ENCODE measurements at regions not wholly inside any gene's neighbourhood (a gene's known extent, or its start where the extent isn't known, plus 50 kb on each side); places are given as distances from the start of the nearest gene placed in this dataset.

- Histone ChIP-seq H3K9ac (replicated peaks; ENCODE audit: extremely low read depth, insufficient read depth, low read length) (no peak overlapping the region), H3K9me1 (replicated peaks; ENCODE audit: control insufficient read depth, extremely low read depth, insufficient read depth, low read length) (no peaks in the 10 kb centered on the region), H3K4me1 (ENCODE audit: control insufficient read depth, extremely low read depth, insufficient read depth, low read length) (no peaks in the 10 kb centered on the region), H3K79me2 (ENCODE audit: control insufficient read depth, insufficient read depth, low read length) (no peaks in the 10 kb centered on the region), H3K4me2 (ENCODE audit: insufficient read depth, low read length) (no peak overlapping the region), H4K20me1 (replicated peaks; ENCODE audit: control insufficient read depth, extremely low read depth, insufficient read depth, low read length) (no peaks in the 10 kb centered on the region), H3K9me3 (replicated peaks; ENCODE audit: control insufficient read depth, insufficient read depth, low read length) (no peaks in the 10 kb centered on the region), H2AFZ (ENCODE audit: low read depth, low read length) (no peak overlapping the region), H3K4me3 (replicated peaks in 1 of 3; ENCODE audit: insufficient read depth in 1 of 3, low read depth in 1 of 3, low read length in 3 of 3) (no peak overlapping the region), H3K27me3 (ENCODE audit: control insufficient read depth in 2 of 2, insufficient read depth in 2 of 2, low read length in 2 of 2) (no peaks in the 10 kb centered on the region), H3K27ac (ENCODE audit: insufficient read depth, low read depth, low read length) (no peak overlapping the region), H3K36me3 (ENCODE audit: control insufficient read depth in 2 of 2, extremely low read depth in 1 of 2, insufficient read depth in 2 of 2, low read length in 2 of 2) (no peaks in the 10 kb centered on the region)
- FAIRE-seq, result no peak
- intact Hi-C loops (cut with micrococcal nuclease), result no loop called here
- no peak for DNase-seq (ENCODE audit: low read depth, low spot score)
- ChIA-PET POLR2A (no interaction called here), CTCF (no interaction called here)
- TF ChIP-seq GATA2 (IDR thresholded peaks at IDR 0.05; ENCODE audit: insufficient read depth, insufficient read length, low read depth, low read length) (no peak), POLR2A (IDR thresholded peaks at IDR 0.05; ENCODE audit: low read depth, low read length) (no peak), FOS (IDR thresholded peaks at IDR 0.05; ENCODE audit: borderline replicate concordance, insufficient read depth, low read length) (no peak)
- dilution Hi-C loops (cut with MboI; ENCODE audit: extremely low pct_ligation_motif_present, low sequenced_read_pairs), result no loop called here
- no TSS peak for BruUV-seq (replicated peaks)
Measured at GRCh38 chr10:111206521-111206920, 129.7 kb downstream of the ADRA2A start.

- dilution Hi-C loops (cut with MboI; ENCODE audit: extremely low pct_ligation_motif_present, low sequenced_read_pairs) (no loop called here), intact Hi-C loops (cut with micrococcal nuclease) (no loop called here)
- no peaks in the 10 kb centered on the region for H3K9me1 ChIP-seq (replicated peaks; ENCODE audit: control insufficient read depth, extremely low read depth, insufficient read depth, low read length)
- DNase-seq (ENCODE audit: low read depth, low spot score), result no peak
- H3K4me2 ChIP-seq (ENCODE audit: insufficient read depth, low read length), result no peak overlapping the region
- no peak overlapping the region for H2AFZ ChIP-seq (ENCODE audit: low read depth, low read length)
- H3K27me3 ChIP-seq (ENCODE audit: control insufficient read depth in 2 of 2, insufficient read depth in 2 of 2, low read length in 2 of 2), result no peaks in the 10 kb centered on the region
- H3K4me3 ChIP-seq (replicated peaks in 1 of 3; ENCODE audit: insufficient read depth in 1 of 3, low read depth in 1 of 3, low read length in 3 of 3), result no peak overlapping the region
- no peaks in the 10 kb centered on the region for H3K9me3 ChIP-seq (replicated peaks; ENCODE audit: control insufficient read depth, insufficient read depth, low read length)
- no peaks in the 10 kb centered on the region for H3K79me2 ChIP-seq (ENCODE audit: control insufficient read depth, insufficient read depth, low read length)
- ChIA-PET POLR2A (no interaction called here), CTCF (no interaction called here)
- no peaks in the 10 kb centered on the region for H3K4me1 ChIP-seq (ENCODE audit: control insufficient read depth, extremely low read depth, insufficient read depth, low read length)
- FAIRE-seq, result no peak
- H3K9ac ChIP-seq (replicated peaks; ENCODE audit: extremely low read depth, insufficient read depth, low read length), result no peak overlapping the region
- H4K20me1 ChIP-seq (replicated peaks; ENCODE audit: control insufficient read depth, extremely low read depth, insufficient read depth, low read length), result no peaks in the 10 kb centered on the region
- no peak for TF ChIP-seq MYC (IDR thresholded peaks at IDR 0.05; ENCODE audit: low read depth, low read length)
- no peak for TF ChIP-seq POLR2A (IDR thresholded peaks at IDR 0.05; ENCODE audit: low read depth, low read length)
- TF ChIP-seq GATA2 (IDR thresholded peaks at IDR 0.05; ENCODE audit: insufficient read depth, insufficient read length, low read depth, low read length), result no peak
- TF ChIP-seq EZH2 (IDR thresholded peaks at IDR 0.05; ENCODE audit: borderline replicate concordance, low read depth, low read length, severe bottlenecking), result no peak
- TF ChIP-seq POLR2AphosphoS5 (IDR thresholded peaks at IDR 0.05; ENCODE audit: insufficient read depth, low read depth, low read length), result no peak
- no peak for TF ChIP-seq JUN (IDR thresholded peaks at IDR 0.05; ENCODE audit: borderline replicate concordance, insufficient read depth, insufficient read length, low read depth)
- TF ChIP-seq FOS (IDR thresholded peaks at IDR 0.05; ENCODE audit: borderline replicate concordance, insufficient read depth, low read length), result no peak
- TF ChIP-seq MAX (IDR thresholded peaks at IDR 0.05; ENCODE audit: insufficient read depth, insufficient read length), result no peak
- TF ChIP-seq CTCF (IDR thresholded peaks at IDR 0.05; ENCODE audit: extremely low read depth in 1 of 2, insufficient read depth in 1 of 2, low read depth in 1 of 2, low read length in 2 of 2), result no peak
- no peaks in the 10 kb centered on the region for H3K36me3 ChIP-seq (ENCODE audit: control insufficient read depth in 2 of 2, extremely low read depth in 1 of 2, insufficient read depth in 2 of 2, low read length in 2 of 2)
- no TSS peak for BruUV-seq (replicated peaks)
- H3K27ac ChIP-seq (ENCODE audit: insufficient read depth, low read depth, low read length), result no peak overlapping the region
Measured at GRCh38 chr10:111207500-111207899, 130.7 kb downstream of the ADRA2A start.

Measured in endothelial cell of umbilical vein (primary cell).